Activated naive CD8-positive, alpha-beta T cell (primary cell): ENCODE measurements at regions not wholly inside any gene's neighbourhood (a gene's known extent, or its start where the extent isn't known, plus 50 kb on each side); places are given as distances from the start of the nearest gene placed in this dataset.
"Not testable (repeated sequence)": the region's sequence is repeated elsewhere in the genome, so short reads cannot be mapped to it uniquely, and the experiment has no call there.

Source experiments
- H3K27ac Mint-ChIP-seq: one replicate; pipeline ENCODE4 v1.8.0; 2021; ENCODE audit warnings: mixed read lengths
- H3K27me3 Mint-ChIP-seq: one replicate; pipeline ENCODE4 v1.8.0; 2021; ENCODE audit warnings: mixed read lengths
- H3K36me3 Mint-ChIP-seq: one replicate; pipeline ENCODE4 v1.8.0; 2021; ENCODE audit warnings: mixed read lengths
- H3K4me1 Mint-ChIP-seq: one replicate; pipeline ENCODE4 v1.8.0; 2021; ENCODE audit warnings: low read depth, mixed read lengths
- H3K4me3 Mint-ChIP-seq: one replicate; pipeline ENCODE4 v1.8.0; 2021; ENCODE audit warnings: mild to moderate bottlenecking, mixed read lengths
- H3K9me3 Mint-ChIP-seq: one replicate; pipeline ENCODE4 v1.8.0; 2021; ENCODE audit warnings: low read depth, mixed read lengths

GRCh38 chr11:69907611-69908010 lies 88.4 kb upstream of the FGF3 start:
- Mint-ChIP-seq H3K36me3 (no peaks in the 10 kb centered on the region), H3K4me3 (no peak overlapping the region), H3K27me3 (peaks cover 6% of the 10 kb centered on the region), H3K27ac (no peak overlapping the region), H3K4me1 (no peaks in the 10 kb centered on the region), H3K9me3 (no peaks in the 10 kb centered on the region)

- Mint-ChIP-seq H3K36me3 (no peaks in the 10 kb centered on the region), H3K4me1 (no peaks in the 10 kb centered on the region)
Measured at GRCh38 chr11:69908511-69909220, 89.5 kb upstream of the FGF3 start.

GRCh38 chr11:69909561-69910518 lies 90.6 kb upstream of the FGF3 start:
- peaks cover 2% of the 10 kb centered on the region for H3K27me3 Mint-ChIP-seq
- no peaks in the 10 kb centered on the region for H3K4me1 Mint-ChIP-seq
- no peaks in the 10 kb centered on the region for H3K9me3 Mint-ChIP-seq
- no peak overlapping the region for H3K27ac Mint-ChIP-seq
- H3K4me3 Mint-ChIP-seq, result no peak overlapping the region
- H3K36me3 Mint-ChIP-seq, result no peaks in the 10 kb centered on the region

More at GRCh38 chr11:69908511-69909220, 89.5 kb upstream of the FGF3 start:
- Mint-ChIP-seq H3K9me3 (no peaks in the 10 kb centered on the region), H3K27me3 (peaks cover 4% of the 10 kb centered on the region), H3K4me3 (no peak overlapping the region), H3K27ac (no peak overlapping the region)

- Mint-ChIP-seq H3K9me3 (no peaks in the 10 kb centered on the region), H3K36me3 (no peaks in the 10 kb centered on the region), H3K27ac (no peak overlapping the region), H3K4me1 (no peaks in the 10 kb centered on the region), H3K27me3 (peaks cover 7% of the 10 kb centered on the region), H3K4me3 (no peak overlapping the region)
Measured at GRCh38 chr11:69910519-69911309, 91.5 kb upstream of the FGF3 start.

GRCh38 chr11:69911310-69912160 lies 92.3 kb upstream of the FGF3 start:
- Mint-ChIP-seq H3K36me3 (no peaks in the 10 kb centered on the region), H3K9me3 (no peaks in the 10 kb centered on the region), H3K27me3 (peaks cover 7% of the 10 kb centered on the region), H3K27ac (no peak overlapping the region), H3K4me3 (no peak overlapping the region), H3K4me1 (no peaks in the 10 kb centered on the region)

- H3K4me1 Mint-ChIP-seq, result no peaks in the 10 kb centered on the region
- no peaks in the 10 kb centered on the region for H3K9me3 Mint-ChIP-seq
- no peaks in the 10 kb centered on the region for H3K36me3 Mint-ChIP-seq
- no peak overlapping the region for H3K4me3 Mint-ChIP-seq
- peaks cover 7% of the 10 kb centered on the region for H3K27me3 Mint-ChIP-seq
- no peak overlapping the region for H3K27ac Mint-ChIP-seq
Measured at GRCh38 chr11:69912161-69912910, 93.1 kb upstream of the FGF3 start.

- Mint-ChIP-seq H3K27me3 (peaks cover 7% of the 10 kb centered on the region), H3K36me3 (no peaks in the 10 kb centered on the region), H3K27ac (no peak overlapping the region), H3K9me3 (no peaks in the 10 kb centered on the region), H3K4me3 (no peak overlapping the region), H3K4me1 (no peaks in the 10 kb centered on the region)
Measured at GRCh38 chr11:69912911-69913451, 93.8 kb upstream of the FGF3 start.

GRCh38 chr11:69913591-69914285 lies 94.5 kb upstream of the FGF3 start:
- H3K36me3 Mint-ChIP-seq, result no peaks in the 10 kb centered on the region
- no peaks in the 10 kb centered on the region for H3K4me1 Mint-ChIP-seq
- H3K27me3 Mint-ChIP-seq, result peaks cover 5% of the 10 kb centered on the region
- H3K4me3 Mint-ChIP-seq, result no peak overlapping the region
- H3K9me3 Mint-ChIP-seq, result no peaks in the 10 kb centered on the region
- no peak overlapping the region for H3K27ac Mint-ChIP-seq

- H3K4me3 Mint-ChIP-seq, result no peak overlapping the region
- no peaks in the 10 kb centered on the region for H3K4me1 Mint-ChIP-seq
- H3K36me3 Mint-ChIP-seq, result no peaks in the 10 kb centered on the region
- peaks cover 7% of the 10 kb centered on the region for H3K27me3 Mint-ChIP-seq
- no peak overlapping the region for H3K27ac Mint-ChIP-seq
- no peaks in the 10 kb centered on the region for H3K9me3 Mint-ChIP-seq
Measured at GRCh38 chr11:69914286-69915150, 95.3 kb upstream of the FGF3 start.

GRCh38 chr11:69915151-69915500 lies 95.9 kb upstream of the FGF3 start:
- H3K27ac Mint-ChIP-seq, result no peak overlapping the region
- no peaks in the 10 kb centered on the region for H3K36me3 Mint-ChIP-seq
- no peaks in the 10 kb centered on the region for H3K9me3 Mint-ChIP-seq
- no peaks in the 10 kb centered on the region for H3K4me1 Mint-ChIP-seq
- H3K4me3 Mint-ChIP-seq, result no peak overlapping the region
- H3K27me3 Mint-ChIP-seq, result peaks cover 8% of the 10 kb centered on the region

- H3K4me3 Mint-ChIP-seq, result no peak overlapping the region
Measured at GRCh38 chr11:69915501-69916250, 96.5 kb upstream of the FGF3 start.

GRCh38 chr11:69916251-69916649 lies 97.0 kb upstream of the FGF3 start:
- not testable (repeated sequence) for H3K36me3 Mint-ChIP-seq, H3K9me3 Mint-ChIP-seq, H3K27ac Mint-ChIP-seq, H3K4me3 Mint-ChIP-seq, H3K27me3 Mint-ChIP-seq, H3K4me1 Mint-ChIP-seq

More at GRCh38 chr11:69915501-69916250, 96.5 kb upstream of the FGF3 start:
- H3K27ac Mint-ChIP-seq, result no peak overlapping the region
- no peaks in the 10 kb centered on the region for H3K36me3 Mint-ChIP-seq
- no peaks in the 10 kb centered on the region for H3K9me3 Mint-ChIP-seq
- H3K4me1 Mint-ChIP-seq, result no peaks in the 10 kb centered on the region
- peaks cover 8% of the 10 kb centered on the region for H3K27me3 Mint-ChIP-seq
